ENCODE measurements at regions not wholly inside any gene's neighbourhood (a gene's known extent, or its start where the extent isn't known, plus 50 kb on each side); places are given as distances from the start of the nearest gene placed in this dataset.

DNA sequence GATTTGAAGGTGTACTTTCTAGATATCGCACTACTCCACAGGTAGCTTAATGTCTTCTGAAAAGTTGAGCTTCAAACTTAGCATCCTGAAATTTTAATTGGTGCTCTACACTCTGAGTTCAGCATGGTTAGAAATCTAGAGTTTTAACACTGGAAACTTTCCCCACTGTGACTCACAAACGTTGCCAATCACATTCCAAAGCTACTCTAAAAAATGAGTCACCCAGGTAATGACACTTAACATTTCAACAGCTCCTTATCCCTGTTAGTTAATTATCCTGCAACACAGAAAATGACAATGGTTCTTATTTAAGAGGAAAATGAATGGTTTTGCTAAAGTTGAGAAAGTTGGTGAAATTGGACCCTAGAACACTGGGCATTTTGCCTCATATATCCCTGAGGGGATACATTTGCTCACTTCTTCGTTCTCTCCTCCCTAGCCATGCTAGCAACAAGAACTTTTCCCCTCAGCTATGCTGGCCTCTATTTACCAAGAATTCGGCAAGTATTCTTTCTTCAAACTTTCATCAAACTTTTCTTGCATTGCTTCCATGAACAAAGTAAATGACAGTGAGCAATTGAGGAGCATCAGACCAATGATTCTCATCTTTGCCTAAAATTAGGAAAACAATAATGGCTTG, 1024.1 kb upstream of the KLHL29 start:
- DNase-seq (no peak), ATAC-seq (no peak)
- no peaks in the 10 kb centered on the region for H3K9me3 Mint-ChIP-seq (ENCODE audit: low read depth)
- POLR2A ChIA-PET: no interaction called here
- H3K27ac Mint-ChIP-seq: no peak overlapping the region
- no peaks in the 10 kb centered on the region for H3K27me3 Mint-ChIP-seq
- H3K36me3 Mint-ChIP-seq (ENCODE audit: low read depth): no peaks in the 10 kb centered on the region
- H3K4me1 Mint-ChIP-seq: no peaks in the 10 kb centered on the region
- no peak overlapping the region for H3K4me3 Mint-ChIP-seq
- CTCF ChIA-PET: no interaction called here
- intact Hi-C loops (cut with DNase I, micrococcal nuclease): no loop called here

- DNase-seq (no peak), ATAC-seq (no peak)
- Mint-ChIP-seq H3K4me3 (no peak overlapping the region), H3K27ac (no peak overlapping the region), H3K9me3 (ENCODE audit: low read depth) (no peaks in the 10 kb centered on the region), H3K4me1 (no peaks in the 10 kb centered on the region), H3K27me3 (no peaks in the 10 kb centered on the region), H3K36me3 (ENCODE audit: low read depth) (no peaks in the 10 kb centered on the region)
- POLR2A ChIA-PET: no interaction called here
- intact Hi-C loops (cut with DNase I, micrococcal nuclease): no loop called here
- CTCF ChIA-PET: no interaction called here
Measured at GRCh38 chr2:22361571-22361970, 1023.4 kb upstream of the KLHL29 start.

GRCh38 chr2:22375096-22375495, 1009.9 kb upstream of the KLHL29 start:
- H3K27ac Mint-ChIP-seq: no peak overlapping the region
- intact Hi-C loops (cut with DNase I, micrococcal nuclease): no loop called here
- H3K27me3 Mint-ChIP-seq: no peaks in the 10 kb centered on the region
- peaks cover 6% of the 10 kb centered on the region for H3K9me3 Mint-ChIP-seq (ENCODE audit: low read depth)
- no peak overlapping the region for H3K4me3 Mint-ChIP-seq
- no peaks in the 10 kb centered on the region for H3K36me3 Mint-ChIP-seq (ENCODE audit: low read depth)
- ATAC-seq (no peak), DNase-seq (no peak)
- H3K4me1 Mint-ChIP-seq: no peaks in the 10 kb centered on the region
- ChIA-PET CTCF (no interaction called here), POLR2A (no interaction called here)

DNA sequence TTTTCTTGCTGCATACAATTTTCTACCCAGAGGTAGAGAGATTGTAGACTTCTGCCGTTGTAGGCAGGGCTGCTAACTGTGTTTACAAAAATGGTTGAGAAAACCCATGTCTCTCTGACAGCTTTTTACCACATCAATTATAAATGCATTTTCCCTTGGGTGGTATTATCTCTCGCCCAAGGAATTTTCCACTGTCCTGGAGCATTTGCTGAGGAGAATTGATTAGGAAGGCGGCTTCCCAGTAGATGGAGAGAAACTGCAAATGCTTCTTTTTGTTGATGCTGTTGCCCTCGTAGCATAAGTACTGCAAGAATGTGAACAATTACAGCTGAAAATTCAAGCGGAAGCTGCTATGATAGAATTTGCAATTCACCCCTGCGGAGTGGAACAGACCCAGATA, 1007.7 kb upstream of the KLHL29 start:
- H3K4me3 Mint-ChIP-seq: no peak overlapping the region
- ChIA-PET POLR2A (no interaction called here), CTCF (interaction anchor here (0.7 kb wide), 1 partner anchor 917 kb away, joined by 3 read pairs; no protein-coding TSS in a partner anchor)
- no peaks in the 10 kb centered on the region for H3K27me3 Mint-ChIP-seq
- H3K4me1 Mint-ChIP-seq: no peaks in the 10 kb centered on the region
- no peak for DNase-seq
- H3K36me3 Mint-ChIP-seq (ENCODE audit: low read depth): no peaks in the 10 kb centered on the region
- intact Hi-C loops (cut with DNase I, micrococcal nuclease): no loop called here
- no peak for ATAC-seq
- H3K27ac Mint-ChIP-seq: no peak overlapping the region
- H3K9me3 Mint-ChIP-seq (ENCODE audit: low read depth): peaks cover 6% of the 10 kb centered on the region

GRCh38 chr2:22382479-22383169, 1002.4 kb upstream of the KLHL29 start:
- Mint-ChIP-seq H3K4me3 (no peak overlapping the region), H3K4me1 (no peaks in the 10 kb centered on the region), H3K27me3 (no peaks in the 10 kb centered on the region), H3K9me3 (ENCODE audit: low read depth) (peaks cover 1% of the 10 kb centered on the region), H3K27ac (no peak overlapping the region), H3K36me3 (ENCODE audit: low read depth) (no peaks in the 10 kb centered on the region)
- intact Hi-C loops (cut with DNase I, micrococcal nuclease): no loop called here
- CTCF ChIA-PET: no interaction called here
- ATAC-seq: no peak
- DNase-seq: no peak
- POLR2A ChIA-PET: no interaction called here

DNA sequence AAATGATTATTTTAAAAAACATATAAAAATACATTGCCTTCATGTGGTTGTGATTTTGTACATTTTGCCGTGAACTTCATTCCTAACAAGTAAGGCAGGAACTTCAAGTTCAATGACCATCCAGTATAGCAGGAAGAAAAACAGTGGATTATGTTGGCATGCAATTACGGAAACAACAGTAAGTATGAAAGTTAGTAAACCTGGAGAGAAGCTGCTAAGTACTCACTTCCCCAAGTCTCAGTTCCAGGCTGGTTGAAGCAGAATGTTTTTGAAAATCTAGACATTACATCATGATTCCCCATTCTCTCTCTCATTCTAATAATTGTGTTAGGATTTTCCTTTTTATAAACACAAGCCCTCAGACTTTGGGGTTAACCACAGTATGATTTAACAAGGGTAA, 987.1 kb upstream of the KLHL29 start:
- ChIA-PET POLR2A (no interaction called here), CTCF (no interaction called here)
- no peak for DNase-seq
- H3K36me3 Mint-ChIP-seq (ENCODE audit: low read depth): no peaks in the 10 kb centered on the region
- peaks cover 6% of the 10 kb centered on the region for H3K9me3 Mint-ChIP-seq (ENCODE audit: low read depth)
- no peaks in the 10 kb centered on the region for H3K27me3 Mint-ChIP-seq
- H3K4me3 Mint-ChIP-seq: no peak overlapping the region
- intact Hi-C loops (cut with DNase I, micrococcal nuclease): no loop called here
- no peak for ATAC-seq
- H3K4me1 Mint-ChIP-seq: no peaks in the 10 kb centered on the region
- no peak overlapping the region for H3K27ac Mint-ChIP-seq

DNA sequence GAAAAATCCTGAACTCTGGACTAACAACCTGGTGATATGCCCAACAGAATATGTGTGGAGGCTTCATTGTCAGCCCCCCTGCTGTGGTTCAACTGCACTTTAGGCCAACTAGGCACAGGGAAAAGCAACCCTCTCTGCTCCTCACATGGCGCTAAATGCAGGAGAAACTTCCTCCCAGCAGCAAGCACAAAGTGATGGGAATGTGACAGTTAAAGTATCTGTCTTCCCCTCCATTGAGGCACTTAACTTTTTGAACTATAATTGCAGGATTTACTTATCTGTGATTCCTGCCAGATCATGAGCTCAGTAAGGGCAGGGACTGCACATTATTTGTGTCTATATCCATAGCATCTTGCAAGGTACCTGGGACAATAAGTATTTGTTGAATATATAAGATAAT, 981.2 kb upstream of the KLHL29 start:
- intact Hi-C loops (cut with DNase I, micrococcal nuclease): no loop called here
- no peak for ATAC-seq
- no peak overlapping the region for H3K4me3 Mint-ChIP-seq
- DNase-seq: no peak
- H3K9me3 Mint-ChIP-seq (ENCODE audit: low read depth): peaks cover 9% of the 10 kb centered on the region
- ChIA-PET CTCF (no interaction called here), POLR2A (no interaction called here)
- H3K36me3 Mint-ChIP-seq (ENCODE audit: low read depth): no peaks in the 10 kb centered on the region
- H3K27me3 Mint-ChIP-seq: no peaks in the 10 kb centered on the region
- H3K4me1 Mint-ChIP-seq: no peaks in the 10 kb centered on the region
- no peak overlapping the region for H3K27ac Mint-ChIP-seq

DNA sequence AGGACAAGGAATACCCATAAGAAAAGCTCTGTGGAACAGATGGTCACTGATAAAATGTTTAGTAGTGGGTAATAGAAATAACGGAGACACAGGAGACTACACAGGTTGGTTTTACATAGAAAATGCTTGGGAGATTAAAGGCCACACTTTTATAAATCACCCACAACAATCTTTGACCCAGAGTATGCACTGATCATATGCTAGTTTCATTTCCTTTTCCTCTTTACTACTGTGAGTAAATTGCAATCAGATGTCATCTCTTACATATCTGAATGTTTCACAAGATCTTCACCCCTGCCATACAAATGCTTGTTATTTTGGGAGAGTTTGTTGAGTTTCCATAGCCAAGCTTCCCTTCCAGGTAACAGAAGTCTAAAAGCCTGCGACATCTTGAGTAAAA, 978.4 kb upstream of the KLHL29 start:
- H3K4me1 Mint-ChIP-seq: no peaks in the 10 kb centered on the region
- no peak overlapping the region for H3K27ac Mint-ChIP-seq
- H3K27me3 Mint-ChIP-seq: no peaks in the 10 kb centered on the region
- intact Hi-C loops (cut with DNase I, micrococcal nuclease): no loop called here
- ChIA-PET CTCF (no interaction called here), POLR2A (no interaction called here)
- peaks cover 3% of the 10 kb centered on the region for H3K9me3 Mint-ChIP-seq (ENCODE audit: low read depth)
- ATAC-seq (no peak), DNase-seq (no peak)
- H3K36me3 Mint-ChIP-seq (ENCODE audit: low read depth): no peaks in the 10 kb centered on the region
- H3K4me3 Mint-ChIP-seq: no peak overlapping the region

DNA sequence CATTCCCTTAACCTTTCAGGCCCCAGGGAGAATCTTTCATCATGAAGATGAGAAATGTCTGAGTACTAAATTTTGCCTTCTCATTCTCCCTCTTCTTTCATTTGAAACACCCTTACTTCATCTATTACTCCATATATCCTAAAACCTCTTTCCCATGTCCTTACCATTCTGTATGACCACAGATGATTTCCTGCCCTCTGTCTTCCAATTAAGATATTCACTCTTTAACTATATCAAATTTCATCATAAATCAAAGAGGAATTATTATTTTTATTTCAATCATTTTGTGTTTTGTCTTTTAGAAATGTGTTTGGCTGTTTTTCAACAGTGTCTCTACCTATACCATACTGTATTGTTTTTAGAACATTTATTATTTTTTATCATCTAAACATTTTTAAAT, 964.9 kb upstream of the KLHL29 start:
- ATAC-seq (no peak), DNase-seq (no peak)
- peaks cover 23% of the 10 kb centered on the region for H3K9me3 Mint-ChIP-seq (ENCODE audit: low read depth)
- POLR2A ChIA-PET: no interaction called here
- no peaks in the 10 kb centered on the region for H3K36me3 Mint-ChIP-seq (ENCODE audit: low read depth)
- H3K27ac Mint-ChIP-seq: no peak overlapping the region
- intact Hi-C loops (cut with DNase I, micrococcal nuclease): no loop called here
- H3K4me3 Mint-ChIP-seq: no peak overlapping the region
- CTCF ChIA-PET: no interaction called here
- H3K27me3 Mint-ChIP-seq: no peaks in the 10 kb centered on the region
- H3K4me1 Mint-ChIP-seq: no peaks in the 10 kb centered on the region

DNA sequence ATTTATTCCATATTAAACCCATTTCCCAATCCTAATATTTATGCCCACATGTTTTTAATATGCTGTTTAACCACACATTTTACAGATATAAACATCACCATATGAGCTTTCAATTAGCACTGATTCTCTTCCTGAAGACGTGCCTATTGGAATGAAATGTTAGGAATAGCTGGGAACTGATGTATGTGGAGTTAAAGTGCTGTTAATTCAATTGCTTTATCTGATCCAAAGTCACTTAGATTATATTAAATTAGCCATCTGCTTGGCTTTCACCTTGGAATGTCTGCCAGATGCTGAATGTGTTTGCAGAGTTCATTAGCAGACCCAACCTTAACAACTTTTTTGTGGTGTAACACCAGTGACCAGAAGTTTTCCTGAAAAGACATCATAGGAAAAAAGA, 942.9 kb upstream of the KLHL29 start:
- Mint-ChIP-seq H3K36me3 (ENCODE audit: low read depth) (no peaks in the 10 kb centered on the region), H3K27ac (no peak overlapping the region), H3K4me3 (no peak overlapping the region), H3K27me3 (no peaks in the 10 kb centered on the region), H3K9me3 (ENCODE audit: low read depth) (peaks cover 2% of the 10 kb centered on the region), H3K4me1 (no peaks in the 10 kb centered on the region)
- no peak for ATAC-seq
- CTCF ChIA-PET: no interaction called here
- no peak for DNase-seq
- POLR2A ChIA-PET: no interaction called here
- intact Hi-C loops (cut with DNase I, micrococcal nuclease): no loop called here

DNA sequence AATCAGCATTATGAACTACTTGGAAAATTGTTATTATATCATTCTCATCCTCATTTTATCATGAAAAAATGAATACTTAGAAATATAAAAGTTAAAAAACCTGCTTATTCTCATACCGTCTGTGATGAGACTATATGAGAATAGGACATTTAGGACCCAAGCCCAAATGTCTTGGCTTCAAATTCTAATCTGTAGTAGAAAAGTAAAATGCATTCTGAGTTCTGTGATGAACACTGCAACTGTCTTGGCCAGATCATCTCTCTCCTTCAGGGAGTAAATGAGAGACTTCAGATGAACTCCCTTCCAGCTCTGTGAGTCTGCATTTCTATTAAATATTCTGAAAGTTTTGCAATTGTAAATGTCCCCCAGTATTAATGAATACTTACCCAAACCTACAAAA, 940.7 kb upstream of the KLHL29 start:
- ATAC-seq: no peak
- H3K27me3 Mint-ChIP-seq: no peaks in the 10 kb centered on the region

DNA sequence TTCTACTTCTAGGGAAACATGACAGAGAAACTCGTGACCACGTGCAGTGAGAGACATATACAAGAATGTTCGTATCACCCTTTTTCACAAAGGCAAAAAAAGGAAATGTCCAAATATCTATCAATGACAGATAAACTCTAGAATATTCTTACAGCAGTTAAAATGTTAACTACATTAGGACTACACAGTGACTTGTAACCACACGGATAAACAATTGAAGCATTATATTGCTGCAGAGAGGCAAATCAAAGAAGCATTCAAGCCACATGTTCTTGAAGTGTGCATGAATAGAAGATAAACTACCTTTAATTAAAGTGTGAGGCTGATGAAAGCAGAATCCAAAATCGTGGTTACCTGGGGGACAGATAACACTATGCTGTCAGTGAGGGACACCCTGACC, 935.3 kb upstream of the KLHL29 start:
- no peak overlapping the region for H3K27ac Mint-ChIP-seq
- ATAC-seq: no peak
- DNase-seq: no peak
- no peak overlapping the region for H3K4me3 Mint-ChIP-seq
- CTCF ChIA-PET: no interaction called here
- intact Hi-C loops (cut with DNase I, micrococcal nuclease): no loop called here
- H3K4me1 Mint-ChIP-seq: no peaks in the 10 kb centered on the region
- no peaks in the 10 kb centered on the region for H3K27me3 Mint-ChIP-seq
- peaks cover 5% of the 10 kb centered on the region for H3K9me3 Mint-ChIP-seq (ENCODE audit: low read depth)
- H3K36me3 Mint-ChIP-seq (ENCODE audit: low read depth): no peaks in the 10 kb centered on the region
- POLR2A ChIA-PET: no interaction called here

More for the DNA sequence above, 940.7 kb upstream of the KLHL29 start:
- Mint-ChIP-seq H3K4me3 (no peak overlapping the region), H3K36me3 (ENCODE audit: low read depth) (no peaks in the 10 kb centered on the region), H3K4me1 (no peaks in the 10 kb centered on the region), H3K27ac (no peak overlapping the region), H3K9me3 (ENCODE audit: low read depth) (peaks cover 1% of the 10 kb centered on the region)
- DNase-seq: no peak
- ChIA-PET CTCF (interaction anchor here (0.6 kb wide), 1 partner anchor 1279 kb away, joined by 3 read pairs; no protein-coding TSS in a partner anchor), POLR2A (no interaction called here)
- intact Hi-C loops (cut with DNase I, micrococcal nuclease): no loop called here

All from activated CD4-positive, alpha-beta T cell treated with anti-CD3 and anti-CD28 coated beads for 36 hours (primary cell).